OCI-LY1 (cell line): ENCODE measurements at regions not wholly inside any gene's neighbourhood (a gene's known extent, or its start where the extent isn't known, plus 50 kb on each side); places are given as distances from the start of the nearest gene placed in this dataset.

Experiments used
- H2AFZ ChIP-seq: fragments of 200-600 bp; sonication (generic), shearing (Covaris generic); 2 replicates; pipeline ENCODE4 v1.6.0; 2014; ENCODE audit warnings: antibody characterized with exemption, mild to moderate bottlenecking, low read length
- H3F3A ChIP-seq: fragments of 200-600 bp; sonication (generic), shearing (Covaris generic); 2 replicates; pipeline ENCODE4 v1.6.0; 2014; ENCODE audit warnings: mild to moderate bottlenecking, antibody characterized with exemption, low read length, moderate library complexity; ENCODE audit not compliant: insufficient read depth
- H3K27ac ChIP-seq: fragments of 200-600 bp; sonication (generic); 2 replicates; pipeline ENCODE4 v1.5.1; 2014; ENCODE audit warnings: low read length, mixed run types, mild to moderate bottlenecking, low read depth; ENCODE audit not compliant: poor library complexity, severe bottlenecking
- H3K27me3 ChIP-seq: fragments of 200-600 bp; sonication (generic); 2 replicates; pipeline ENCODE4 v1.6.0; 2014; ENCODE audit warnings: antibody characterized with exemption, mild to moderate bottlenecking, low read length, moderate library complexity; ENCODE audit not compliant: insufficient read depth
- H3K36me3 ChIP-seq: fragments of 200-600 bp; sonication (generic); 2 replicates; pipeline ENCODE4 v1.6.1; 2014; ENCODE audit warnings: mild to moderate bottlenecking, antibody characterized with exemption, low read length, moderate library complexity, mixed read lengths; ENCODE audit not compliant: insufficient read depth
- H3K4me1 ChIP-seq: fragments of 200-600 bp; sonication (generic); 2 replicates; pipeline ENCODE4 v1.5.1; 2014; ENCODE audit warnings: mild to moderate bottlenecking, low read length, moderate library complexity; ENCODE audit not compliant: insufficient read depth, severe bottlenecking
- H3K4me2 ChIP-seq: fragments of 200-600 bp; sonication (generic), shearing (Covaris generic); 2 replicates; pipeline ENCODE4 v1.6.1; 2014; ENCODE audit warnings: low read length
- H3K4me3 ChIP-seq: fragments of 200-600 bp; sonication (generic); 2 replicates; pipeline ENCODE4 v1.5.1; 2014; ENCODE audit warnings: low read length, low read depth, mild to moderate bottlenecking, mixed read lengths; ENCODE audit not compliant: poor library complexity, severe bottlenecking
- H3K79me2 ChIP-seq: fragments of 200-600 bp; shearing (Covaris generic); 2 replicates; pipeline ENCODE4 v1.6.1; 2016; ENCODE audit warnings: mixed run types, low read length, mixed read lengths; ENCODE audit not compliant: insufficient read depth
- H3K9ac ChIP-seq: fragments of 200-600 bp; sonication (generic), shearing (Covaris generic); 2 replicates; pipeline ENCODE4 v1.6.1; 2014; ENCODE audit warnings: mild to moderate bottlenecking, low read length, mixed read lengths
- H3K9me2 ChIP-seq: fragments of 200-600 bp; sonication (generic), shearing (Covaris generic); 2 replicates; pipeline ENCODE4 v1.6.1; 2014; ENCODE audit warnings: low read depth, mild to moderate bottlenecking, low read length, mixed read lengths
- H3K9me3 ChIP-seq: fragments of 200-600 bp; shearing (Covaris generic); 2 replicates; pipeline ENCODE4 v1.6.1; 2014; ENCODE audit warnings: low read length, mixed read lengths
- H4K20me1 ChIP-seq: fragments of 200-600 bp; sonication (generic), shearing (Covaris generic); 2 replicates; pipeline ENCODE4 v1.6.0; 2016; ENCODE audit warnings: mild to moderate bottlenecking, low read length; ENCODE audit not compliant: insufficient read depth
- EZH2 ChIP-seq: fragments of 200-600 bp; sonication (generic), shearing (Covaris generic); IDR thresholded peaks from 2 replicates; pipeline ENCODE4 v1.8.0; 2017; ENCODE audit warnings: borderline replicate concordance, mixed run types, mild to moderate bottlenecking, antibody characterized with exemption, low read length, moderate library complexity, mixed read lengths
- TF ChIP-seq, protein P1 (sequence below): fragments of 200-600 bp; sonication (generic), shearing (Covaris generic); IDR thresholded peaks from 2 replicates; pipeline ENCODE4 v1.5.1; 2017; ENCODE audit warnings: mild to moderate bottlenecking, antibody characterized with exemption, low read length, moderate library complexity, mixed read lengths

DNA sequence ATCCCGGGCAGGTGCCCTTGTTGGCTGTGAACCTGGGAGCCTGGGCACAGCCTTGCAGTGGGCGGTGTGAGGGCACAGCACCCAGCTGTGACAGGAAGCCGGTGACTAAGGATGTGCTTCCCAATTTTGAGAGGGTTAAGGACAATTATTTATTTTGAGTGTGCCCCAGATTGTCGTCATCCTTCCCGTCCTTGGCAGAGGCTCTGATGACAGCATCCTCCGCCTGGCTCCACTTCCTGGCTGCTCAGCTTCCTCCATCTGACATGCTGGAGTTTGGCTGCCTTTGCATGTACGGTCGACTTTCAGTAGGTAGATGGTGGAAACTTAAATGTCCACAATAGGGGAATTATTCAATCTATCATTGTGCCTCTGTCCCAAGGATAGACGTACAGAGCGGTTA, 282.4 kb upstream of the EEF2KMT start:
- Histone ChIP-seq H3K27me3 (no peaks in the 10 kb centered on the region), H3K79me2 (no peaks in the 10 kb centered on the region), H3K9me2 (no peaks in the 10 kb centered on the region), H3K27ac (no peak overlapping the region), H3K9me3 (no peaks in the 10 kb centered on the region), H3K4me3 (no peak overlapping the region), H3K9ac (no peak overlapping the region), H3K4me1 (no peaks in the 10 kb centered on the region), H2AFZ (no peak overlapping the region), H4K20me1 (no peaks in the 10 kb centered on the region), H3K4me2 (no peak overlapping the region), H3K36me3 (no peaks in the 10 kb centered on the region), H3F3A (no peaks in the 10 kb centered on the region)
- no peak for TF ChIP-seq EZH2
- TF ChIP-seq, protein P1, sequence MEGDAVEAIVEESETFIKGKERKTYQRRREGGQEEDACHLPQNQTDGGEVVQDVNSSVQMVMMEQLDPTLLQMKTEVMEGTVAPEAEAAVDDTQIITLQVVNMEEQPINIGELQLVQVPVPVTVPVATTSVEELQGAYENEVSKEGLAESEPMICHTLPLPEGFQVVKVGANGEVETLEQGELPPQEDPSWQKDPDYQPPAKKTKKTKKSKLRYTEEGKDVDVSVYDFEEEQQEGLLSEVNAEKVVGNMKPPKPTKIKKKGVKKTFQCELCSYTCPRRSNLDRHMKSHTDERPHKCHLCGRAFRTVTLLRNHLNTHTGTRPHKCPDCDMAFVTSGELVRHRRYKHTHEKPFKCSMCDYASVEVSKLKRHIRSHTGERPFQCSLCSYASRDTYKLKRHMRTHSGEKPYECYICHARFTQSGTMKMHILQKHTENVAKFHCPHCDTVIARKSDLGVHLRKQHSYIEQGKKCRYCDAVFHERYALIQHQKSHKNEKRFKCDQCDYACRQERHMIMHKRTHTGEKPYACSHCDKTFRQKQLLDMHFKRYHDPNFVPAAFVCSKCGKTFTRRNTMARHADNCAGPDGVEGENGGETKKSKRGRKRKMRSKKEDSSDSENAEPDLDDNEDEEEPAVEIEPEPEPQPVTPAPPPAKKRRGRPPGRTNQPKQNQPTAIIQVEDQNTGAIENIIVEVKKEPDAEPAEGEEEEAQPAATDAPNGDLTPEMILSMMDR: no peak

DNA sequence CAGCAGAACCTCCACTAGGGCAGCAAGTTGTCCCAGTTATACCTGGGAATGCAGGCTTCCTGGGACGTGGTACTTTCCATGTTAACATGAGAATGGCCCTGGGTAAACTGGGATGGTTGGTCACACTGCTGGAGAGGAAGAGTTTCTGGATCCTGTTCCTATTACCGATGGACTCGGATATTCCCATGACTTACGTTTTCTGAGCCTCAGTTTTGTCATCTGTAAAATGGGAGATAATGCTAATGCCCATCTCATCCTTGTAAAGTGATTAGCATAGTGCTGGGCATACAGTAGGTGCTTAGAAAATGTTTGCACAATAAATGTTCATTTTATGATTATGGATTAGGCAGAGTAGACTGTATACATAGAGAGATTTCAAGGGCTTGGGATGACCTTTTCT, 280.9 kb upstream of the EEF2KMT start:
- TF ChIP-seq EZH2: no peak
- TF ChIP-seq, protein P1: no peak
- Histone ChIP-seq H4K20me1 (no peaks in the 10 kb centered on the region), H3K9me3 (no peaks in the 10 kb centered on the region), H3F3A (no peaks in the 10 kb centered on the region), H3K36me3 (no peaks in the 10 kb centered on the region), H3K27ac (no peak overlapping the region), H3K4me2 (no peak overlapping the region), H2AFZ (no peak overlapping the region), H3K9ac (no peak overlapping the region), H3K79me2 (no peaks in the 10 kb centered on the region), H3K4me3 (no peak overlapping the region), H3K9me2 (no peaks in the 10 kb centered on the region), H3K27me3 (no peaks in the 10 kb centered on the region), H3K4me1 (no peaks in the 10 kb centered on the region)

DNA sequence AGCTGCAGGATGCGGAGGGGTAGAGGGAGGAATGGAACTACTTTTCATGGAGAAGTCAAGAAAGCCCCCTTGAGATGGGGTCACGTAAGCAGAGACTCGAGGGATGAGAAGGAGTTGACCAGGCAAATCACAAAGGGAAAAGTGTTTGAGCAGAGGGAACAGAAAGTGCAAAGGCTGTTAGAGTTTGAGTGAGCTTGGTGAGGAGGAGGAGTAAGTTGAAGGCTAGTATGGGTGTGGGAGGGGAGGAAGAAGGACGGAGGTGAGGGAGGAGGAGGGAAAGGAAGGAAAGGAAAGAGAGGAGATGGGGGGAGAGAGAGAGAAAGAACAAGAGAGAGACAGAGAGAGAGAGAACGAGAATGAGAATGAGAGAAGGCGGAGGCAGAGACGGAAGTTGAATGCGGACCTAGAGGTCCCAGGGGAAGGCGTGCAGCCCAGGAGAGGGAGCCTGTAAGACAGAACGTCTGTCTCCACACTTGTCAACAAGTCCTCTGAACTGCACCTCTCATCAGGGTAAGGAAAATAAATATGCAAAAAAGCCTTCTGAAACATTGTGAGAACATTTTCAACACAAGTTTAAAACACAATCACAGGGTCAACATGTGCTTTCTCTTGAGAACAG, 279.8 kb upstream of the EEF2KMT start:
- no peaks in the 10 kb centered on the region for H3K27me3 ChIP-seq
- no peaks in the 10 kb centered on the region for H3K79me2 ChIP-seq
- no peaks in the 10 kb centered on the region for H3K9me2 ChIP-seq
- no peak overlapping the region for H3K4me3 ChIP-seq
- H3K4me2 ChIP-seq: no peak overlapping the region
- no peak overlapping the region for H3K9ac ChIP-seq
- H3K9me3 ChIP-seq: no peaks in the 10 kb centered on the region
- H3K4me1 ChIP-seq: no peaks in the 10 kb centered on the region
- no peak overlapping the region for H2AFZ ChIP-seq
- H3K27ac ChIP-seq: no peak overlapping the region
- TF ChIP-seq, protein P1: no peak
- no peak for TF ChIP-seq EZH2
- no peaks in the 10 kb centered on the region for H3K36me3 ChIP-seq
- H4K20me1 ChIP-seq: no peaks in the 10 kb centered on the region
- H3F3A ChIP-seq: no peaks in the 10 kb centered on the region
